Large intestine (tissue), 3 donors: ENCODE measurements at regions not wholly inside any gene's neighbourhood (a gene's known extent, or its start where the extent isn't known, plus 50 kb on each side); places are given as distances from the start of the nearest gene placed in this dataset.
"Not testable (repeated sequence)": the region's sequence is repeated elsewhere in the genome, so short reads cannot be mapped to it uniquely, and the experiment has no call there.

Experiments used
- DNase-seq, 2 donors: peaks; one replicate each; pipeline versions ENCODE4 v3.0.0 to v3.0.0-alpha.2; 2013
- H3K27ac ChIP-seq: one replicate; pipeline ENCODE4 v1.5.1; 2013; ENCODE audit warnings: low read length
- H3K27me3 ChIP-seq: 2 replicates; pipeline ENCODE4 v1.6.1; 2013; ENCODE audit warnings: low read length; ENCODE audit not compliant: control insufficient read depth, insufficient read depth
- H3K36me3 ChIP-seq: 2 replicates; pipeline ENCODE4 v1.6.1; 2013; ENCODE audit warnings: low read length; ENCODE audit not compliant: control insufficient read depth, insufficient read depth
- H3K4me1 ChIP-seq: one replicate; pipeline ENCODE4 v1.6.1; 2013; ENCODE audit warnings: low read length; ENCODE audit not compliant: control insufficient read depth, insufficient read depth
- H3K4me3 ChIP-seq: one replicate; pipeline ENCODE4 v1.5.1; 2013; ENCODE audit warnings: low read length
- H3K9me3 ChIP-seq: one replicate; pipeline ENCODE4 v1.6.1; 2013; ENCODE audit warnings: mild to moderate bottlenecking, low read depth, low read length, moderate library complexity; ENCODE audit not compliant: control insufficient read depth
- WGBS: methylation state at CpG from one replicate; pipeline ENCODE4 v1.1.5; 2013; ENCODE audit warnings: low lambda C conversion rate; ENCODE audit not compliant: insufficient coverage; 5-methylcytosine and 5-hydroxymethylcytosine counted together

GRCh38 chr18:60180671-60181070, 191.9 kb downstream of the MC4R start:
- no peak for DNase-seq
- Histone ChIP-seq H3K9me3 (no peaks in the 10 kb centered on the region), H3K27me3 (no peaks in the 10 kb centered on the region), H3K36me3 (no peaks in the 10 kb centered on the region), H3K4me1 (no peaks in the 10 kb centered on the region), H3K27ac (no peak overlapping the region), H3K4me3 (no peak overlapping the region)
- WGBS: 100% methylated on average over 1 of the region's 5 CpGs

GRCh38 chr18:60178224-60178623, 194.4 kb downstream of the MC4R start:
- H3K9me3 ChIP-seq, DNase-seq, H3K27ac ChIP-seq, H3K36me3 ChIP-seq, H3K27me3 ChIP-seq, H3K4me3 ChIP-seq, H3K4me1 ChIP-seq: not testable (repeated sequence)
- WGBS: no CpG with 5 or more reads among the region's 6 CpGs

- Histone ChIP-seq H3K4me1 (no peaks in the 10 kb centered on the region), H3K36me3 (no peaks in the 10 kb centered on the region), H3K27ac (no peak overlapping the region), H3K9me3 (no peaks in the 10 kb centered on the region), H3K27me3 (no peaks in the 10 kb centered on the region), H3K4me3 (no peak overlapping the region)
- WGBS: 73% methylated on average over 1 of the region's 1 CpG
- DNase-seq: no peak
Measured at GRCh38 chr18:60176259-60176658, 196.3 kb downstream of the MC4R start.

- WGBS: no CpG with 5 or more reads among the region's 2 CpGs
- Histone ChIP-seq H3K9me3 (no peaks in the 10 kb centered on the region), H3K27me3 (no peaks in the 10 kb centered on the region), H3K4me1 (no peaks in the 10 kb centered on the region), H3K36me3 (no peaks in the 10 kb centered on the region), H3K27ac (no peak overlapping the region), H3K4me3 (no peak overlapping the region)
- DNase-seq: no peak
Measured at GRCh38 chr18:60174832-60175231, 197.7 kb downstream of the MC4R start.

DNA sequence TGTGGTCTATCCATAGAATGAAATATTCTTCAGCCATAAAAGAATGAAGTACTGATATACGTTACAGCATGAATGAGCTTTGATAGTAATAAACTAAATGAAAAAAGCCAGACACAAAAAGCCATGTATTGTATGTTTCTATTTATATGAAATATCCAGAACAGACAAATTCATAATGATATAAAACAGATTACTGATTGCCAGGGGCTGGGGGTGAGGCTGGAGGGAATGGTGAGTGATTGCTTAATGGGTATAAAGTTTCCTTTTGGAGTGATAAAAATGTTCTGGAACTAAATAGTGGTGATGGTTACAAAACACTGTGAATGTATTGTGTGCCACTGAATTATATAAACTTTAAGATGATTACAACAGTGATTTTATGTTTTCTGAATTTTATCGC, 200.5 kb downstream of the MC4R start:
- no peaks in the 10 kb centered on the region for H3K27me3 ChIP-seq
- H3K9me3 ChIP-seq: no peaks in the 10 kb centered on the region
- no peaks in the 10 kb centered on the region for H3K4me1 ChIP-seq
- H3K27ac ChIP-seq: no peak overlapping the region
- no peaks in the 10 kb centered on the region for H3K36me3 ChIP-seq
- no peak overlapping the region for H3K4me3 ChIP-seq
- 100% methylated on average over 1 of the region's 2 CpGs for WGBS
- DNase-seq: no peak

DNA sequence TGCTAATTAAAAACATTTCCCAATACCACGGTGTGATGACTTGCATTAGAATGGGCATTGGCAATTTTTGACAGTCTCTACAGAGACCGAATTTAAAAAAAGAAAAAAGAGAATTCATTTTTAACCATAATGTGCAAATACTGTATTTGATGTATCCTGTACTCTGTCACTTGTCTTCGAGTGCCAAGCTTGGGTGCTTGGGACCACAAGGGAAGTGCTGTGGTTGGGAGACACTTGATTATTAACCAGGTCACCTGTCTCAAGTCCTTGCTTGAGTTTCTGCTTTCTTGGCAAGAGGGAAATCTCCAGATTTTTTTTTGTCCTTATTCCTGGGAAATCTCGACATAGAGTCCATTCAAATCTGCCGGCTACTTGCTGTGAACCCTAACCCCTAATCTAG, 209.0 kb downstream of the MC4R start:
- no peak for DNase-seq
- no peaks in the 10 kb centered on the region for H3K9me3 ChIP-seq
- no peaks in the 10 kb centered on the region for H3K4me1 ChIP-seq
- H3K27me3 ChIP-seq: no peaks in the 10 kb centered on the region
- WGBS: 88% methylated on average over 2 of the region's 5 CpGs
- no peaks in the 10 kb centered on the region for H3K36me3 ChIP-seq
- no peak overlapping the region for H3K4me3 ChIP-seq
- no peak overlapping the region for H3K27ac ChIP-seq

DNA sequence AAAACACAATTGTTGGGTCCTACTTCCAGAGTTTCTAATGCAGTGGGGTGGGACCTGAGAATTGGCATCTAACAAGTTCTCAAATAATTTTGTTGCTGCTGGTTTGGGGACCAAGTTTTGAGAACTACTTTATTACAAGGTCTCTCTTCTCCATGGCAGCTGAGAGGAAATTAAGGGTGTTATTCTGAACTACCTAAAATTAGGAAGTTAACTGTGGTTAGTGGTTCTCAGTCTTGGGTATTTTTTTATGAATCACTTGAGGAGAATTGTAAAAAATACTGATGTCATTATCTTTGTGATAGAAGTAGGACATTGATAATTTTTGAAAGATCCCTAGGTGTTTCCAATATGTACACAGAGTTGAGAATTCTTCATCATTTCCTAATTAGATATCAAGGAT, 210.2 kb downstream of the MC4R start:
- H3K9me3 ChIP-seq: no peaks in the 10 kb centered on the region
- no peak for DNase-seq
- H3K36me3 ChIP-seq: no peaks in the 10 kb centered on the region
- H3K4me1 ChIP-seq: no peaks in the 10 kb centered on the region
- no peak overlapping the region for H3K27ac ChIP-seq
- H3K27me3 ChIP-seq: no peaks in the 10 kb centered on the region
- H3K4me3 ChIP-seq: no peak overlapping the region

GRCh38 chr18:60157810-60158209, 214.8 kb downstream of the MC4R start:
- no peaks in the 10 kb centered on the region for H3K9me3 ChIP-seq
- DNase-seq: no peak
- no CpG with 5 or more reads among the region's 3 CpGs for WGBS

GRCh38 chr18:60153376-60153775, 219.2 kb downstream of the MC4R start:
- Histone ChIP-seq H3K27ac (no peak overlapping the region), H3K4me1 (no peaks in the 10 kb centered on the region), H3K36me3 (no peaks in the 10 kb centered on the region), H3K27me3 (no peaks in the 10 kb centered on the region), H3K9me3 (no peaks in the 10 kb centered on the region), H3K4me3 (no peak overlapping the region)
- no peak for DNase-seq
- WGBS: 89% methylated on average over 3 of the region's 3 CpGs

More at GRCh38 chr18:60157810-60158209, 214.8 kb downstream of the MC4R start:
- Histone ChIP-seq H3K4me1 (no peaks in the 10 kb centered on the region), H3K36me3 (no peaks in the 10 kb centered on the region), H3K27me3 (no peaks in the 10 kb centered on the region), H3K27ac (no peak overlapping the region), H3K4me3 (no peak overlapping the region)

DNA sequence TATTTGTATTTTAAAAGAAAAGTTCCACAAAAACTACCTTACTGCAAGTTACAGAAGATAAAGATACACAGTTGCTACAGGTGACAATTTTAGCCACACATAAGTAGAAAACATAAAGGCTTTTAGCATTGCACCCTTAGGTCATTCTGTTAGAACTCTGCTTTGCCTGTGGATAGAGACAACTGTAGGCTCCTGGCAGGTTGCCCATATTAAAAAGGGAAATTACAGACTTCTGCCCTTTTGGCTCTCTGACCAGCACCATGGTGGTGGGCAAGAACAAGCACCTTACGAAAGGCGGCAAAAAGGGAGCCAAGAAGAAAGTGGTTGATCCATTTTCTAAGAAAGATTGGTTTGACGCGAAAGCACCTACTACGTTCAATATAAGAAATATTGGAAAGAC, 223.3 kb downstream of the MC4R start:
- Histone ChIP-seq H3K27me3 (no peaks in the 10 kb centered on the region), H3K4me1 (no peaks in the 10 kb centered on the region), H3K9me3 (no peaks in the 10 kb centered on the region), H3K27ac (no peak overlapping the region), H3K4me3 (no peak overlapping the region), H3K36me3 (no peaks in the 10 kb centered on the region)
- WGBS: 97% methylated on average over 3 of the region's 5 CpGs
- no peak for DNase-seq

DNA sequence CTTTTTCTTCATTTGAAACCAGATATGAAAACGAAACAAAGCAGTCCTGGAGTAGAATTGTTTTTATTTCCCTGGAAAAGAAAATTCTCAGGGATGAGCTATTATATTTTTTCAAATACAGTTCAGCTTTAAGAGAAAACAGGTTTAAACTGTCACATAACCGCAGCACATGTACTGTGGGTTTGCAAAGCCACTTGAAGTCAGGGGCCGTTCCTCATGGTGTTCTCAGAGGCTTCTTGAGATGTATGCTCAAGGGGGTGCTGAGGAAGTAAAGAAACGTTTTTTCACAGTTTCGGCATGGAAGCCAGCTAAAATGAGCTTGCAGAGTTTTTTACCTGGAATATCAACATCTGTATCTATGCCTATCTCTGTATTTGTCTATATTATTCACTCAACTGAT, 225.3 kb downstream of the MC4R start:
- no peak for DNase-seq
- no peaks in the 10 kb centered on the region for H3K4me1 ChIP-seq
- H3K36me3 ChIP-seq: no peaks in the 10 kb centered on the region
- 69% methylated on average over 2 of the region's 5 CpGs for WGBS
- H3K27me3 ChIP-seq: no peaks in the 10 kb centered on the region
- no peak overlapping the region for H3K27ac ChIP-seq
- H3K9me3 ChIP-seq: no peaks in the 10 kb centered on the region
- H3K4me3 ChIP-seq: no peak overlapping the region
